Central memory CD8-positive, alpha-beta T cell (primary cell): ENCODE measurements at regions not wholly inside any gene's neighbourhood (a gene's known extent, or its start where the extent isn't known, plus 50 kb on each side); places are given as distances from the start of the nearest gene placed in this dataset.

Source experiments
- ATAC-seq: fragments of 150-1000 bp; cut with Tn5 transposase; replicated peaks from 2 replicates; pipeline ENCODE4 v1.10.0; 2022; ENCODE audit warnings: mild to moderate bottlenecking, moderate FRiP score, moderate number of reproducible peaks; ENCODE audit not compliant: poor library complexity, severe bottlenecking; ENCODE audit errors: extremely low read depth
- DNase-seq, 2 donors: peaks; one replicate each; pipeline ENCODE4 v3.0.0; 2021; ENCODE audit warnings: low spot score in 2 of 2
- H3K27ac Mint-ChIP-seq: one replicate; pipeline ENCODE4 v1.8.0; 2022; ENCODE audit warnings: low read depth, mild to moderate bottlenecking, moderate library complexity, mixed read lengths
- H3K27me3 Mint-ChIP-seq: one replicate; pipeline ENCODE4 v1.8.0; 2022; ENCODE audit warnings: mixed read lengths
- H3K36me3 Mint-ChIP-seq: one replicate; pipeline ENCODE4 v1.8.0; 2022; ENCODE audit warnings: mild to moderate bottlenecking, moderate library complexity, mixed read lengths; ENCODE audit not compliant: insufficient read depth
- H3K4me1 Mint-ChIP-seq: one replicate; pipeline ENCODE4 v1.8.0; 2022; ENCODE audit warnings: mixed read lengths
- H3K4me3 Mint-ChIP-seq: one replicate; pipeline ENCODE4 v1.8.0; 2022; ENCODE audit warnings: mild to moderate bottlenecking, moderate library complexity, mixed read lengths
- H3K9me3 Mint-ChIP-seq: one replicate; pipeline ENCODE4 v1.8.0; 2022; ENCODE audit warnings: mixed read lengths

GRCh38 chr20:16929756-16930155 lies 181.6 kb downstream of the OTOR start:
- DNase-seq (no peak), ATAC-seq (no peak)
- Mint-ChIP-seq H3K4me3 (no peak overlapping the region), H3K27me3 (no peaks in the 10 kb centered on the region), H3K9me3 (peaks cover 5% of the 10 kb centered on the region), H3K4me1 (no peaks in the 10 kb centered on the region), H3K36me3 (no peaks in the 10 kb centered on the region), H3K27ac (no peak overlapping the region)

GRCh38 chr20:16930656-16931055 lies 182.5 kb downstream of the OTOR start:
- Mint-ChIP-seq H3K27ac (no peak overlapping the region), H3K36me3 (no peaks in the 10 kb centered on the region), H3K27me3 (no peaks in the 10 kb centered on the region), H3K9me3 (peaks cover 5% of the 10 kb centered on the region), H3K4me3 (no peak overlapping the region), H3K4me1 (no peaks in the 10 kb centered on the region)
- DNase-seq (no peak), ATAC-seq (no peak)

- H3K27me3 Mint-ChIP-seq = no peaks in the 10 kb centered on the region
- no peak overlapping the region for H3K4me3 Mint-ChIP-seq
- no peaks in the 10 kb centered on the region for H3K9me3 Mint-ChIP-seq
- DNase-seq (no peak), ATAC-seq (no peak)
- no peak overlapping the region for H3K27ac Mint-ChIP-seq
- no peaks in the 10 kb centered on the region for H3K36me3 Mint-ChIP-seq
- no peaks in the 10 kb centered on the region for H3K4me1 Mint-ChIP-seq
These were observed 190.9 kb downstream of the OTOR start for GRCh38 chr20:16939051-16939450.

- DNase-seq = no peak
- no peaks in the 10 kb centered on the region for H3K4me1 Mint-ChIP-seq
- H3K9me3 Mint-ChIP-seq = peaks cover 5% of the 10 kb centered on the region
- no peak for ATAC-seq
- no peak overlapping the region for H3K27ac Mint-ChIP-seq
- H3K4me3 Mint-ChIP-seq = no peak overlapping the region
- no peaks in the 10 kb centered on the region for H3K27me3 Mint-ChIP-seq
- no peaks in the 10 kb centered on the region for H3K36me3 Mint-ChIP-seq
These were observed 192.5 kb downstream of the OTOR start for GRCh38 chr20:16940701-16941100.

- Mint-ChIP-seq H3K27ac (no peak overlapping the region), H3K36me3 (no peaks in the 10 kb centered on the region), H3K4me3 (no peak overlapping the region), H3K27me3 (no peaks in the 10 kb centered on the region), H3K9me3 (peaks cover 12% of the 10 kb centered on the region), H3K4me1 (no peaks in the 10 kb centered on the region)
- DNase-seq (no peak), ATAC-seq (no peak)
These were observed 193.9 kb downstream of the OTOR start for GRCh38 chr20:16942051-16942450.

GRCh38 chr20:16942756-16943155 lies 194.6 kb downstream of the OTOR start:
- Mint-ChIP-seq H3K27ac (no peak overlapping the region), H3K36me3 (no peaks in the 10 kb centered on the region), H3K4me3 (no peak overlapping the region), H3K9me3 (peaks cover 12% of the 10 kb centered on the region), H3K4me1 (no peaks in the 10 kb centered on the region), H3K27me3 (no peaks in the 10 kb centered on the region)
- DNase-seq (no peak), ATAC-seq (no peak)

- H3K27me3 Mint-ChIP-seq = no peaks in the 10 kb centered on the region
- no peak for DNase-seq
- H3K36me3 Mint-ChIP-seq = no peaks in the 10 kb centered on the region
- H3K9me3 Mint-ChIP-seq = peaks cover 17% of the 10 kb centered on the region
- no peak overlapping the region for H3K27ac Mint-ChIP-seq
- no peaks in the 10 kb centered on the region for H3K4me1 Mint-ChIP-seq
- H3K4me3 Mint-ChIP-seq = no peak overlapping the region
- no peak for ATAC-seq
These were observed 196.6 kb downstream of the OTOR start for GRCh38 chr20:16944745-16945144.

- H3K4me1 Mint-ChIP-seq = no peaks in the 10 kb centered on the region
- H3K27ac Mint-ChIP-seq = no peak overlapping the region
- H3K9me3 Mint-ChIP-seq = peaks cover 26% of the 10 kb centered on the region
- ATAC-seq (no peak), DNase-seq (no peak)
- H3K4me3 Mint-ChIP-seq = no peak overlapping the region
- H3K36me3 Mint-ChIP-seq = peaks cover 2% of the 10 kb centered on the region
- H3K27me3 Mint-ChIP-seq = no peaks in the 10 kb centered on the region
These were observed 197.5 kb downstream of the OTOR start for GRCh38 chr20:16945619-16946018.

- peaks cover 2% of the 10 kb centered on the region for H3K36me3 Mint-ChIP-seq
- DNase-seq = no peak
- H3K27me3 Mint-ChIP-seq = no peaks in the 10 kb centered on the region
- no peak overlapping the region for H3K4me3 Mint-ChIP-seq
- ATAC-seq = no peak
- no peak overlapping the region for H3K27ac Mint-ChIP-seq
- H3K4me1 Mint-ChIP-seq = no peaks in the 10 kb centered on the region
- H3K9me3 Mint-ChIP-seq = peaks cover 29% of the 10 kb centered on the region
These were observed 197.9 kb downstream of the OTOR start for GRCh38 chr20:16946097-16946496.

GRCh38 chr20:16947479-16947878 lies 199.3 kb downstream of the OTOR start:
- Mint-ChIP-seq H3K9me3 (peaks cover 29% of the 10 kb centered on the region), H3K4me3 (no peak overlapping the region), H3K4me1 (no peaks in the 10 kb centered on the region), H3K27me3 (no peaks in the 10 kb centered on the region), H3K36me3 (peaks cover 2% of the 10 kb centered on the region), H3K27ac (no peak overlapping the region)
- DNase-seq (no peak), ATAC-seq (no peak)

GRCh38 chr20:16951876-16952275 lies 203.7 kb downstream of the OTOR start:
- H3K27me3 Mint-ChIP-seq = no peaks in the 10 kb centered on the region
- H3K36me3 Mint-ChIP-seq = peaks cover 2% of the 10 kb centered on the region
- no peak overlapping the region for H3K27ac Mint-ChIP-seq
- ATAC-seq (no peak), DNase-seq (no peak)
- no peaks in the 10 kb centered on the region for H3K4me1 Mint-ChIP-seq
- H3K9me3 Mint-ChIP-seq = peaks cover 17% of the 10 kb centered on the region
- no peak overlapping the region for H3K4me3 Mint-ChIP-seq

GRCh38 chr20:16952965-16953364 lies 204.8 kb downstream of the OTOR start:
- Mint-ChIP-seq H3K27ac (no peak overlapping the region), H3K27me3 (no peaks in the 10 kb centered on the region), H3K4me1 (no peaks in the 10 kb centered on the region), H3K9me3 (peaks cover 21% of the 10 kb centered on the region), H3K4me3 (no peak overlapping the region), H3K36me3 (peaks cover 2% of the 10 kb centered on the region)
- DNase-seq (no peak), ATAC-seq (no peak)

GRCh38 chr20:16953858-16954257 lies 205.7 kb downstream of the OTOR start:
- no peak overlapping the region for H3K4me3 Mint-ChIP-seq
- no peak for ATAC-seq

GRCh38 chr20:16955462-16955861 lies 207.3 kb downstream of the OTOR start:
- no peaks in the 10 kb centered on the region for H3K27me3 Mint-ChIP-seq
- no peak overlapping the region for H3K4me3 Mint-ChIP-seq
- H3K9me3 Mint-ChIP-seq = peaks cover 11% of the 10 kb centered on the region
- peaks cover 2% of the 10 kb centered on the region for H3K36me3 Mint-ChIP-seq
- H3K4me1 Mint-ChIP-seq = no peaks in the 10 kb centered on the region
- H3K27ac Mint-ChIP-seq = no peak overlapping the region
- ATAC-seq (no peak), DNase-seq (no peak)

More at GRCh38 chr20:16953858-16954257, 205.7 kb downstream of the OTOR start:
- H3K9me3 Mint-ChIP-seq = peaks cover 19% of the 10 kb centered on the region
- H3K4me1 Mint-ChIP-seq = no peaks in the 10 kb centered on the region
- peaks cover 2% of the 10 kb centered on the region for H3K36me3 Mint-ChIP-seq
- no peak for DNase-seq
- H3K27ac Mint-ChIP-seq = no peak overlapping the region
- no peaks in the 10 kb centered on the region for H3K27me3 Mint-ChIP-seq
